ENCODE measurements at regions not wholly inside any gene's neighbourhood (a gene's known extent, or its start where the extent isn't known, plus 50 kb on each side); places are given as distances from the start of the nearest gene placed in this dataset.

- Histone ChIP-seq H3K4me3 (no peak overlapping the region), H3K4me1 (replicated peaks in 1 of 2) (no peaks in the 10 kb centered on the region), H3K27ac (no peak overlapping the region), H3K36me3 (replicated peaks in 1 of 2) (no peaks in the 10 kb centered on the region), H3K9me3 (replicated peaks in 1 of 3) (no peaks in the 10 kb centered on the region), H3K27me3 (no peaks in the 10 kb centered on the region)
- no peak for TF ChIP-seq POLR2A (IDR thresholded peaks at IDR 0.05)
- TF ChIP-seq CTCF (IDR thresholded peaks at IDR 0.05) = no peak
- no peak for DNase-seq
- intact Hi-C loops (cut with DNase I) = no loop called here
- WGBS, 4 donors = 65 to 78% (median 77%) methylated on average over 2 of the region's 2 CpGs
These were observed 322.8 kb downstream of the SPATA17 start for GRCh38 chr1:217953922-217954321.

- Histone ChIP-seq H3K4me1 (replicated peaks in 1 of 2) (no peaks in the 10 kb centered on the region), H3K4me3 (no peak overlapping the region), H3K9me3 (replicated peaks in 1 of 3) (no peaks in the 10 kb centered on the region), H3K27ac (no peak overlapping the region), H3K27me3 (no peaks in the 10 kb centered on the region), H3K36me3 (replicated peaks in 1 of 2) (no peaks in the 10 kb centered on the region)
- intact Hi-C loops (cut with DNase I) = no loop called here
- TF ChIP-seq CTCF (IDR thresholded peaks at IDR 0.05) = no peak
- TF ChIP-seq POLR2A (IDR thresholded peaks at IDR 0.05) = no peak
- DNase-seq = no peak
These were observed 324.6 kb downstream of the SPATA17 start for GRCh38 chr1:217955723-217956122.

- Histone ChIP-seq H3K9me3 (replicated peaks in 1 of 3) (no peaks in the 10 kb centered on the region), H3K27me3 (no peaks in the 10 kb centered on the region), H3K4me3 (no peak overlapping the region), H3K36me3 (replicated peaks in 1 of 2) (no peaks in the 10 kb centered on the region), H3K27ac (no peak overlapping the region), H3K4me1 (replicated peaks in 1 of 2) (no peaks in the 10 kb centered on the region)
- 65 to 77% (median 70%) methylated on average over 4 to 8 of the region's 8 CpGs for WGBS, 4 donors
- intact Hi-C loops (cut with DNase I) = no loop called here
- DNase-seq = no peak
- TF ChIP-seq POLR2A (IDR thresholded peaks at IDR 0.05) (no peak), CTCF (IDR thresholded peaks at IDR 0.05) (no peak)
These were observed 319.8 kb upstream of the RRP15 start for GRCh38 chr1:217965156-217965786.

GRCh38 chr1:217968085-217968484 lies 317.0 kb upstream of the RRP15 start:
- no peaks in the 10 kb centered on the region for H3K4me1 ChIP-seq (replicated peaks in 1 of 2)
- intact Hi-C loops (cut with DNase I) = no loop called here
- H3K4me3 ChIP-seq = no peak overlapping the region
- H3K9me3 ChIP-seq (replicated peaks in 1 of 3) = no peaks in the 10 kb centered on the region
- no peak for TF ChIP-seq CTCF (IDR thresholded peaks at IDR 0.05)
- TF ChIP-seq POLR2A (IDR thresholded peaks at IDR 0.05) = no peak
- no peaks in the 10 kb centered on the region for H3K36me3 ChIP-seq (replicated peaks in 1 of 2)
- H3K27ac ChIP-seq = no peak overlapping the region
- DNase-seq = no peak
- 65 to 88% (median 79%) methylated on average over 3 to 7 of the region's 7 CpGs for WGBS, 4 donors
- no peaks in the 10 kb centered on the region for H3K27me3 ChIP-seq

All from adrenal gland (tissue), 9 donors.